GM21786 (cell line): ENCODE measurements at regions not wholly inside any gene's neighbourhood (a gene's known extent, or its start where the extent isn't known, plus 50 kb on each side); places are given as distances from the start of the nearest gene placed in this dataset.

Experiments used
- ATAC-seq: cut with Tn5 transposase; IDR thresholded peaks from one replicate; pipeline ENCODE4 v1.9.1; 2021; ENCODE audit not compliant: unreplicated experiment

- no peak for ATAC-seq
Measured at GRCh38 chr5:30856242-30856641, 337.2 kb upstream of the CDH6 start.

- ATAC-seq: no peak
Measured at GRCh38 chr5:30853158-30853557, 340.3 kb upstream of the CDH6 start.

GRCh38 chr5:30850866-30851265 is 342.6 kb upstream of the CDH6 start:
- no peak for ATAC-seq

- no peak for ATAC-seq
Measured at GRCh38 chr5:30849931-30850710, 343.4 kb upstream of the CDH6 start.

- ATAC-seq: no peak
Measured at GRCh38 chr5:30846171-30846570, 347.3 kb upstream of the CDH6 start.

- ATAC-seq: no peak
Measured at GRCh38 chr5:30845194-30845593, 348.3 kb upstream of the CDH6 start.

- ATAC-seq: no peak
Measured at GRCh38 chr5:30843541-30843940, 349.9 kb upstream of the CDH6 start.

GRCh38 chr5:30839956-30840355 is 353.5 kb upstream of the CDH6 start:
- ATAC-seq: no peak

- ATAC-seq: no peak
Measured at GRCh38 chr5:30838936-30839496, 354.5 kb upstream of the CDH6 start.

- no peak for ATAC-seq
Measured at GRCh38 chr5:30832519-30832918, 361.0 kb upstream of the CDH6 start.

GRCh38 chr5:30831605-30832004 is 361.9 kb upstream of the CDH6 start:
- no peak for ATAC-seq

- no peak for ATAC-seq
Measured at GRCh38 chr5:30831123-30831522, 362.4 kb upstream of the CDH6 start.

- no peak for ATAC-seq
Measured at GRCh38 chr5:30811298-30811697, 382.2 kb upstream of the CDH6 start.

- ATAC-seq: no peak
Measured at GRCh38 chr5:30809933-30810332, 383.6 kb upstream of the CDH6 start.

GRCh38 chr5:30808996-30809395 is 384.5 kb upstream of the CDH6 start:
- ATAC-seq: no peak

- no peak for ATAC-seq
Measured at GRCh38 chr5:30804739-30805505, 388.6 kb upstream of the CDH6 start.

GRCh38 chr5:30802961-30803705 is 390.4 kb upstream of the CDH6 start:
- ATAC-seq: no peak

- no peak for ATAC-seq
Measured at GRCh38 chr5:30781643-30782042, 411.8 kb upstream of the CDH6 start.

- no peak for ATAC-seq
Measured at GRCh38 chr5:30768056-30768690, 425.3 kb upstream of the CDH6 start.

- no peak for ATAC-seq
Measured at GRCh38 chr5:30765706-30766105, 427.8 kb upstream of the CDH6 start.

- ATAC-seq: no peak
Measured at GRCh38 chr5:30765227-30765626, 428.3 kb upstream of the CDH6 start.
